Endothelial cell of umbilical vein (primary cell): ENCODE measurements at regions not wholly inside any gene's neighbourhood (a gene's known extent, or its start where the extent isn't known, plus 50 kb on each side); places are given as distances from the start of the nearest gene placed in this dataset.

Source experiments
- BruUV-seq: library from RNA; stranded (reverse); fragments of 400-500 nt; replicated peaks from 2 replicates; lab custom pipeline; 2021; lab: Mats Ljungman, UMichigan
- CTCF ChIA-PET: fragments of 300-600, 350-600 bp; sonication (Branson Sonifier 250); formaldehyde crosslinking; loops from one replicate; lab custom pipeline; 2021; ENCODE audit warnings: antibody characterized with exemption, inconsistent platforms; lab: Charles Lee
- POLR2A ChIA-PET: fragments of 300-600, 350-600 bp; sonication (Branson Sonifier 250); formaldehyde crosslinking; loops from one replicate; lab custom pipeline; 2021; ENCODE audit warnings: antibody characterized with exemption, inconsistent platforms; lab: Charles Lee
- DNase-seq: peaks from one replicate; pipeline ENCODE4 v3.0.0-alpha.2; 2011; ENCODE audit warnings: low read depth, low spot score
- FAIRE-seq: peaks from 2 replicates; lab custom pipeline; 2011; peaks lifted over from hg19 to GRCh38; lab: Jason Lieb, UNC
- H2AFZ ChIP-seq: 2 replicates; pipeline ENCODE4 v1.6.0; 2012; ENCODE audit warnings: low read depth, low read length, control low read depth, inconsistent platforms
- H3K27ac ChIP-seq: 2 replicates; pipeline ENCODE4 v1.5.1; 2011; ENCODE audit warnings: low read depth, mild to moderate bottlenecking, control low read depth, low read length, moderate library complexity; ENCODE audit not compliant: insufficient read depth
- H3K27me3 ChIP-seq, 2 experiments: 2 replicates each; pipeline versions ENCODE4 v1.6.0 to v1.6.1; 2011; ENCODE audit warnings: low read length in 2 of 2, mixed read lengths in 1 of 2; ENCODE audit not compliant: control insufficient read depth in 2 of 2, insufficient read depth in 2 of 2
- H3K36me3 ChIP-seq, 2 experiments: 2 replicates in 1 of 2; 3 replicates in 1 of 2; pipeline ENCODE4 v1.5.1; 2011; ENCODE audit warnings: low read length in 2 of 2, mild to moderate bottlenecking in 1 of 2, moderate library complexity in 1 of 2; ENCODE audit not compliant: control insufficient read depth in 2 of 2, insufficient read depth in 2 of 2; ENCODE audit errors: extremely low read depth in 1 of 2
- H3K4me1 ChIP-seq: 3 replicates; pipeline ENCODE4 v1.5.1; 2011; ENCODE audit warnings: mild to moderate bottlenecking, low read length; ENCODE audit not compliant: control insufficient read depth, insufficient read depth; ENCODE audit errors: extremely low read depth
- H3K4me2 ChIP-seq: 2 replicates; pipeline ENCODE4 v1.6.1; 2011; ENCODE audit warnings: low read length, control low read depth, mixed read lengths; ENCODE audit not compliant: insufficient read depth
- H3K4me3 ChIP-seq, 3 experiments: fragments of 200-600 bp in 1 of 3; sonication (generic), shearing (Covaris generic) in 1 of 3; replicated peaks in 1 of 3; 2 replicates each; pipeline ENCODE4 v1.5.1; 2011 to 2016; ENCODE audit warnings: control low read depth in 3 of 3, low read length in 3 of 3, mild to moderate bottlenecking in 2 of 3, inconsistent platforms in 1 of 3, low read depth in 1 of 3, moderate library complexity in 1 of 3; ENCODE audit not compliant: insufficient read depth in 1 of 3
- H3K79me2 ChIP-seq: 2 replicates; pipeline ENCODE4 v1.6.0; 2012; ENCODE audit warnings: low read length, inconsistent platforms; ENCODE audit not compliant: control insufficient read depth, insufficient read depth
- H3K9ac ChIP-seq: replicated peaks from 2 replicates; pipeline ENCODE3; 2011; ENCODE audit warnings: low read length, control low read depth; ENCODE audit not compliant: insufficient read depth; ENCODE audit errors: extremely low read depth
- H3K9me1 ChIP-seq: replicated peaks from 3 replicates; pipeline ENCODE4 v1.6.0; 2011; ENCODE audit warnings: mild to moderate bottlenecking, low read length; ENCODE audit not compliant: control insufficient read depth, insufficient read depth; ENCODE audit errors: extremely low read depth
- H3K9me3 ChIP-seq: replicated peaks from 2 replicates; pipeline ENCODE4 v1.5.1; 2012; ENCODE audit warnings: low read length, inconsistent platforms; ENCODE audit not compliant: control insufficient read depth, insufficient read depth
- H4K20me1 ChIP-seq: replicated peaks from 2 replicates; pipeline ENCODE3; 2011; ENCODE audit warnings: mild to moderate bottlenecking, low read length; ENCODE audit not compliant: control insufficient read depth, insufficient read depth; ENCODE audit errors: extremely low read depth
- EZH2 ChIP-seq: IDR thresholded peaks from 2 replicates; pipeline ENCODE4 v1.6.1; 2012; ENCODE audit warnings: borderline replicate concordance, low read depth, mild to moderate bottlenecking, moderate library complexity, low read length, inconsistent platforms; ENCODE audit not compliant: severe bottlenecking
- GATA2 ChIP-seq: IDR thresholded peaks from 2 replicates; pipeline ENCODE4 v1.7.0; 2011; ENCODE audit warnings: low read depth, mild to moderate bottlenecking, moderate library complexity, mixed read lengths, low read length; ENCODE audit not compliant: insufficient read length, insufficient read depth
- dilution Hi-C: fragments of 300-500 bp; cut with MboI; formaldehyde crosslinking; loops from one replicate; pipeline ENCODE4 v1.15.0; 2019; ENCODE audit warnings: low sequenced_read_pairs; ENCODE audit not compliant: extremely low pct_ligation_motif_present
- intact Hi-C: fragments of 100-400 bp; cut with micrococcal nuclease; formaldehyde crosslinking; loops from one replicate; pipeline ENCODE4 v1.10.0; 2022
- TF ChIP-seq, protein P1 (sequence below): IDR thresholded peaks from 2 replicates; pipeline ENCODE4 v1.6.1; 2011; ENCODE audit not compliant: insufficient read depth, insufficient read length
- TF ChIP-seq, protein P2 (sequence below), 2 donors: IDR thresholded peaks; 1 replicate in 1 of 2; 2 replicates in 1 of 2; pipeline ENCODE4 v1.5.1; 2011; ENCODE audit warnings: low read length in 2 of 2, mild to moderate bottlenecking in 2 of 2, moderate library complexity in 2 of 2, control low read depth in 1 of 2, inconsistent platforms in 1 of 2, low read depth in 1 of 2; ENCODE audit not compliant: insufficient read depth in 1 of 2; ENCODE audit errors: extremely low read depth in 1 of 2

DNA sequence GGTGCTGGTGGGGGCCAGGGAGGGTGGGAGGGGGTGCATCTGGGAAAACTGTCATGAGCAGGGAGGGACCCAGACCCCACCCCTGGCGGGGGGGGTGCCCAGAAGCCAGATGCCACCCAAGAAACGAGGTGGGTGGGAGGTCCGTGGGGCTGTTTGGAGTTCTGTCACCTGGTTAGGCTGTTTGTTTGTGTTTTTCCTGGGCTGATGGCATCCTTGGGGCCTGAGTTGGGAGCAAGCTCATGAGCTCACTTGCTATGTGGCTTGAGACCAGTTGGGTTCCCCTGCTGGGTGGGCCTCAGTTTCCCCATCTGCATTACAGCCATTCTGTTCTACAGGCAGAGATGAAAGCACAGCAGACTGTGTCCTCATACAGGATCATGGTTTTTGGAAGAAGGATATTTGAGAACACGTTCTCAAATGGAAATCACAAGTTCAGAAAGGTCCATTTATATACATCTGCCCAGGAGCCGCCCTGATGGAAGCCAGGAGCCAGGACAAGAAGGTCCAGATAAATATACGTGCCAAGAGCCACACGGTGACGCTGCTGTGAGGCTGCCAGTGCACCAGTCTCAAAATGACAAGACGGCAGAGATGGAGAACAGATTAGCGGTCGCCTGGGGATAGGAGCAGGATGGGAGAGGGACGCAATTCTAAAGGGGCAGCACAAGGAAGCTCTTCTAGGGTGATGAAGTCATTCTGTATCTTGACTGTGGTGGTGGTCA, 312.9 kb downstream of the MN1 start:
- ChIA-PET CTCF (interaction anchor here (0.9 to 1.7 kb wide), 6 partner anchors 13 to 88 kb away, joined by 4 to 7 read pairs (median 5); no protein-coding TSS in a partner anchor), POLR2A (interaction anchor here (0.6 kb wide), 1 partner anchor 67 kb away, joined by 3 read pairs; no protein-coding TSS in a partner anchor)
- dilution Hi-C loops (no loop called here), intact Hi-C loops (loop anchor here (5.0 kb wide), 1 partner anchor 314 kb away; the partner anchor contains the start of gene MN1)
- Histone ChIP-seq H3K79me2 (no peaks in the 10 kb centered on the region), H3K9ac (peak overlapping the region; percentile 27), H3K27ac (no peak overlapping the region), H3K27me3 (peaks cover 3 to 4% of the 10 kb centered on the region in 2 experiments), H2AFZ (peak overlapping the region; percentile 85), H3K9me3 (no peaks in the 10 kb centered on the region), H3K4me3 (no peak overlapping the region), H3K36me3 (no peaks in the 10 kb centered on the region), H3K9me1 (no peaks in the 10 kb centered on the region), H4K20me1 (no peaks in the 10 kb centered on the region), H3K4me2 (peak overlapping the region; percentile 44), H3K4me1 (peaks cover 8% of the 10 kb centered on the region)
- no TSS peak for BruUV-seq
- TF ChIP-seq EZH2 (no peak), GATA2 (peak; percentile 10)
- TF ChIP-seq, protein P1, sequence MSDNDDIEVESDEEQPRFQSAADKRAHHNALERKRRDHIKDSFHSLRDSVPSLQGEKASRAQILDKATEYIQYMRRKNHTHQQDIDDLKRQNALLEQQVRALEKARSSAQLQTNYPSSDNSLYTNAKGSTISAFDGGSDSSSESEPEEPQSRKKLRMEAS, result no peak
- TF ChIP-seq, protein P2, sequence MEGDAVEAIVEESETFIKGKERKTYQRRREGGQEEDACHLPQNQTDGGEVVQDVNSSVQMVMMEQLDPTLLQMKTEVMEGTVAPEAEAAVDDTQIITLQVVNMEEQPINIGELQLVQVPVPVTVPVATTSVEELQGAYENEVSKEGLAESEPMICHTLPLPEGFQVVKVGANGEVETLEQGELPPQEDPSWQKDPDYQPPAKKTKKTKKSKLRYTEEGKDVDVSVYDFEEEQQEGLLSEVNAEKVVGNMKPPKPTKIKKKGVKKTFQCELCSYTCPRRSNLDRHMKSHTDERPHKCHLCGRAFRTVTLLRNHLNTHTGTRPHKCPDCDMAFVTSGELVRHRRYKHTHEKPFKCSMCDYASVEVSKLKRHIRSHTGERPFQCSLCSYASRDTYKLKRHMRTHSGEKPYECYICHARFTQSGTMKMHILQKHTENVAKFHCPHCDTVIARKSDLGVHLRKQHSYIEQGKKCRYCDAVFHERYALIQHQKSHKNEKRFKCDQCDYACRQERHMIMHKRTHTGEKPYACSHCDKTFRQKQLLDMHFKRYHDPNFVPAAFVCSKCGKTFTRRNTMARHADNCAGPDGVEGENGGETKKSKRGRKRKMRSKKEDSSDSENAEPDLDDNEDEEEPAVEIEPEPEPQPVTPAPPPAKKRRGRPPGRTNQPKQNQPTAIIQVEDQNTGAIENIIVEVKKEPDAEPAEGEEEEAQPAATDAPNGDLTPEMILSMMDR (IDR thresholded peaks at IDR 0.05; ENCODE audit: extremely low read depth in 1 of 2, insufficient read depth in 1 of 2, low read depth in 1 of 2, low read length in 2 of 2), result no peak
- DNase-seq (peak; percentile 45), FAIRE-seq (no peak)
